HG02870 (cell line): ENCODE measurements at regions not wholly inside any gene's neighbourhood (a gene's known extent, or its start where the extent isn't known, plus 50 kb on each side); places are given as distances from the start of the nearest gene placed in this dataset.
"Not testable (repeated sequence)": the region's sequence is repeated elsewhere in the genome, so short reads cannot be mapped to it uniquely, and the experiment has no call there.

Experiments used
- ATAC-seq: cut with Tn5 transposase; IDR thresholded peaks from one replicate; pipeline ENCODE4 v1.9.1; 2021; ENCODE audit warnings: mild to moderate bottlenecking, moderate library complexity; ENCODE audit not compliant: unreplicated experiment

GRCh38 chr16:21422824-21423223 is 144.7 kb upstream of the CRYM start:
- ATAC-seq, result not testable (repeated sequence)

GRCh38 chr16:21404699-21405098 is 126.6 kb upstream of the CRYM start:
- not testable (repeated sequence) for ATAC-seq

- ATAC-seq, result not testable (repeated sequence)
Measured at GRCh38 chr16:21397866-21398265, 119.8 kb upstream of the CRYM start.

- ATAC-seq, result not testable (repeated sequence)
Measured at GRCh38 chr16:21396545-21396944, 118.5 kb upstream of the CRYM start.

GRCh38 chr16:21390634-21391033 is 112.5 kb upstream of the CRYM start:
- not testable (repeated sequence) for ATAC-seq

GRCh38 chr16:21389860-21390259 is 111.8 kb upstream of the CRYM start:
- ATAC-seq, result not testable (repeated sequence)

GRCh38 chr16:21387757-21388156 is 109.7 kb upstream of the CRYM start:
- ATAC-seq, result not testable (repeated sequence)

- not testable (repeated sequence) for ATAC-seq
Measured at GRCh38 chr16:21386201-21386915, 108.3 kb upstream of the CRYM start.

GRCh38 chr16:21383682-21384081 is 105.6 kb upstream of the CRYM start:
- ATAC-seq, result not testable (repeated sequence)

- not testable (repeated sequence) for ATAC-seq
Measured at GRCh38 chr16:21379645-21380044, 101.6 kb upstream of the CRYM start.

GRCh38 chr16:21376196-21376899 is 98.3 kb upstream of the CRYM start:
- ATAC-seq, result not testable (repeated sequence)

GRCh38 chr16:21375334-21375733 is 97.2 kb upstream of the CRYM start:
- not testable (repeated sequence) for ATAC-seq

GRCh38 chr16:21373454-21373853 is 95.4 kb upstream of the CRYM start:
- ATAC-seq, result not testable (repeated sequence)

- ATAC-seq, result not testable (repeated sequence)
Measured at GRCh38 chr16:21372862-21373261, 94.8 kb upstream of the CRYM start.

- not testable (repeated sequence) for ATAC-seq
Measured at GRCh38 chr16:21372162-21372835, 94.2 kb upstream of the CRYM start.

- ATAC-seq, result not testable (repeated sequence)
Measured at GRCh38 chr16:21370791-21371190, 92.7 kb upstream of the CRYM start.

GRCh38 chr16:21368973-21369942 is 91.2 kb upstream of the CRYM start:
- ATAC-seq, result not testable (repeated sequence)

GRCh38 chr16:21367733-21368421 is 89.8 kb upstream of the CRYM start:
- ATAC-seq, result not testable (repeated sequence)

- ATAC-seq, result peak; percentile 40
Measured at GRCh38 chr16:21366998-21367397, 88.9 kb upstream of the CRYM start.

GRCh38 chr16:21365541-21365940 is 87.5 kb upstream of the CRYM start:
- ATAC-seq, result not testable (repeated sequence)
